MCF 10A (cell line): ENCODE measurements at regions not wholly inside any gene's neighbourhood (a gene's known extent, or its start where the extent isn't known, plus 50 kb on each side); places are given as distances from the start of the nearest gene placed in this dataset.
"Not testable (repeated sequence)": the region's sequence is repeated elsewhere in the genome, so short reads cannot be mapped to it uniquely, and the experiment has no call there.

ENCODE experiments used
- BruUV-seq: library from RNA; stranded (reverse); fragments of 400-500 nt; replicated peaks from 2 replicates; lab custom pipeline; 2021; lab: Mats Ljungman, UMichigan
- CTCF ChIA-PET: fragments of 300-600 bp; sonication (Branson Sonifier 250); formaldehyde crosslinking; extraction: SDS; loops from one replicate; lab custom pipeline; 2021; ENCODE audit warnings: antibody characterized with exemption, inconsistent platforms; lab: Yijun Ruan, JAX
- POLR2A ChIA-PET: fragments of 300-600, 350-650 bp; sonication (Branson Sonifier 250); formaldehyde crosslinking; extraction: SDS; loops from one replicate; lab custom pipeline; 2020; ENCODE audit warnings: antibody characterized with exemption, inconsistent platforms; lab: Yijun Ruan, JAX
- DNase-seq: peaks from one replicate; pipeline ENCODE4 v3.0.0-alpha.2; 2018; ENCODE audit not compliant: unreplicated experiment
- H3K27ac Mint-ChIP-seq: one replicate; pipeline ENCODE4 v1.8.0; 2022; ENCODE audit warnings: mild to moderate bottlenecking, low read depth, mixed read lengths; ENCODE audit not compliant: unreplicated experiment
- H3K27me3 Mint-ChIP-seq: one replicate; pipeline ENCODE4 v1.8.0; 2022; ENCODE audit warnings: mixed read lengths; ENCODE audit not compliant: insufficient read depth, unreplicated experiment
- H3K36me3 Mint-ChIP-seq: one replicate; pipeline ENCODE4 v1.8.0; 2022; ENCODE audit warnings: mild to moderate bottlenecking, moderate library complexity, mixed read lengths; ENCODE audit not compliant: insufficient read depth, unreplicated experiment
- H3K4me1 Mint-ChIP-seq: one replicate; pipeline ENCODE4 v1.8.0; 2022; ENCODE audit warnings: mixed read lengths; ENCODE audit not compliant: insufficient read depth, unreplicated experiment
- H3K4me3 Mint-ChIP-seq: one replicate; pipeline ENCODE4 v1.8.0; 2022; ENCODE audit warnings: mild to moderate bottlenecking, moderate library complexity, mixed read lengths; ENCODE audit not compliant: unreplicated experiment
- H3K9me3 Mint-ChIP-seq: one replicate; pipeline ENCODE4 v1.8.0; 2022; ENCODE audit warnings: mixed read lengths; ENCODE audit not compliant: unreplicated experiment
- CTCF ChIP-seq: fragments of 200-600 bp; IDR thresholded peaks from one replicate; pipeline ENCODE4 v1.8.0; 2022; ENCODE audit warnings: antibody characterized with exemption, mild to moderate bottlenecking; ENCODE audit not compliant: unreplicated experiment
- intact Hi-C: fragments of 100-400 bp; cut with micrococcal nuclease; formaldehyde crosslinking; loops from 2 replicates; pipeline ENCODE4 v1.14.1; 2022

- no peaks in the 10 kb centered on the region for H3K27me3 Mint-ChIP-seq
- H3K27ac Mint-ChIP-seq = peak overlapping the region; percentile 39
- no TSS peak for BruUV-seq
- ChIA-PET CTCF (interaction anchor here (0.6 to 0.9 kb wide), 3 partner anchors 33 to 236 kb away, joined by 3 read pairs; no protein-coding TSS in a partner anchor), POLR2A (interaction anchor here (0.8 to 4.4 kb wide), 11 partner anchors 9 to 590 kb away, joined by 3 to 32 read pairs (median 5); partner anchors contain the start of gene TNRC6B)
- TF ChIP-seq CTCF = no peak
- H3K36me3 Mint-ChIP-seq = peaks cover 5% of the 10 kb centered on the region
- peak overlapping the region; percentile 56 for H3K4me3 Mint-ChIP-seq
- DNase-seq = peak; percentile 36
- H3K4me1 Mint-ChIP-seq = peaks cover 21% of the 10 kb centered on the region
- H3K9me3 Mint-ChIP-seq = no peaks in the 10 kb centered on the region
- intact Hi-C loops = no loop called here
Observed at GRCh38 chr22:40107851-40108378, 69.8 kb upstream of the TNRC6B start.

GRCh38 chr22:40108396-40108795 is 69.3 kb upstream of the TNRC6B start:
- peaks cover 5% of the 10 kb centered on the region for H3K36me3 Mint-ChIP-seq
- BruUV-seq = no TSS peak
- TF ChIP-seq CTCF = no peak
- H3K27me3 Mint-ChIP-seq = no peaks in the 10 kb centered on the region
- ChIA-PET POLR2A (interaction anchor here (0.6 to 4.4 kb wide), 10 partner anchors 10 to 590 kb away, joined by 3 to 32 read pairs (median 3); partner anchors contain the start of gene TNRC6B), CTCF (no interaction called here)
- no peaks in the 10 kb centered on the region for H3K9me3 Mint-ChIP-seq
- intact Hi-C loops = no loop called here
- peak overlapping the region; percentile 56 for H3K4me3 Mint-ChIP-seq
- H3K27ac Mint-ChIP-seq = peak overlapping the region; percentile 39
- H3K4me1 Mint-ChIP-seq = peaks cover 23% of the 10 kb centered on the region
- no peak for DNase-seq

GRCh38 chr22:40108926-40109325 is 68.8 kb upstream of the TNRC6B start:
- DNase-seq, BruUV-seq, CTCF ChIA-PET, intact Hi-C loops, H3K27ac Mint-ChIP-seq, H3K9me3 Mint-ChIP-seq, H3K27me3 Mint-ChIP-seq, H3K36me3 Mint-ChIP-seq, H3K4me3 Mint-ChIP-seq: not testable (repeated sequence)
- peaks cover 23% of the 10 kb centered on the region for H3K4me1 Mint-ChIP-seq
- POLR2A ChIA-PET = interaction anchor here (0.6 to 4.4 kb wide), 7 partner anchors 9 to 591 kb away, joined by 3 to 32 read pairs (median 5); partner anchors contain the start of genes ADSL and TNRC6B

GRCh38 chr22:40111451-40111850 is 66.3 kb upstream of the TNRC6B start:
- CTCF ChIA-PET = no interaction called here
- Mint-ChIP-seq H3K9me3 (no peaks in the 10 kb centered on the region), H3K36me3 (peaks cover 5% of the 10 kb centered on the region), H3K27me3 (no peaks in the 10 kb centered on the region), H3K4me3 (no peak overlapping the region), H3K27ac (no peak overlapping the region), H3K4me1 (peaks cover 23% of the 10 kb centered on the region)
- intact Hi-C loops = no loop called here
- TF ChIP-seq CTCF = no peak
- DNase-seq = no peak
- POLR2A ChIA-PET = interaction anchor here (0.7 kb wide), 2 partner anchors 25 to 573 kb away, joined by 5 read pairs; no protein-coding TSS in a partner anchor
- BruUV-seq = no TSS peak
